Uterus (tissue), 2 donors: ENCODE measurements at regions not wholly inside any gene's neighbourhood (a gene's known extent, or its start where the extent isn't known, plus 50 kb on each side); places are given as distances from the start of the nearest gene placed in this dataset.

Experiments
- POLR2A ChIP-seq, 2 donors: fragments of 450-650 bp; IDR thresholded peaks; one replicate each; pipeline ENCODE4 v1.6.1; 2016; ENCODE audit warnings: antibody characterized with exemption in 2 of 2, mild to moderate bottlenecking in 1 of 2, moderate library complexity in 1 of 2
- TF ChIP-seq, protein P1 (sequence below), 4 experiments: fragments of 200-600 bp in 2 of 4; fragments of 450-650 bp in 2 of 4; sonication (generic) in 2 of 4; IDR thresholded peaks; one replicate each; pipeline ENCODE4 v1.5.1; 2016 to 2019; ENCODE audit warnings: antibody characterized with exemption in 4 of 4, mild to moderate bottlenecking in 2 of 4, moderate library complexity in 1 of 4

GRCh38 chr1:218224101-218224500 lies 61.0 kb upstream of the RRP15 start:
- no peak for TF ChIP-seq POLR2A (IDR thresholded peaks at IDR 0.05)
- TF ChIP-seq, protein P1, sequence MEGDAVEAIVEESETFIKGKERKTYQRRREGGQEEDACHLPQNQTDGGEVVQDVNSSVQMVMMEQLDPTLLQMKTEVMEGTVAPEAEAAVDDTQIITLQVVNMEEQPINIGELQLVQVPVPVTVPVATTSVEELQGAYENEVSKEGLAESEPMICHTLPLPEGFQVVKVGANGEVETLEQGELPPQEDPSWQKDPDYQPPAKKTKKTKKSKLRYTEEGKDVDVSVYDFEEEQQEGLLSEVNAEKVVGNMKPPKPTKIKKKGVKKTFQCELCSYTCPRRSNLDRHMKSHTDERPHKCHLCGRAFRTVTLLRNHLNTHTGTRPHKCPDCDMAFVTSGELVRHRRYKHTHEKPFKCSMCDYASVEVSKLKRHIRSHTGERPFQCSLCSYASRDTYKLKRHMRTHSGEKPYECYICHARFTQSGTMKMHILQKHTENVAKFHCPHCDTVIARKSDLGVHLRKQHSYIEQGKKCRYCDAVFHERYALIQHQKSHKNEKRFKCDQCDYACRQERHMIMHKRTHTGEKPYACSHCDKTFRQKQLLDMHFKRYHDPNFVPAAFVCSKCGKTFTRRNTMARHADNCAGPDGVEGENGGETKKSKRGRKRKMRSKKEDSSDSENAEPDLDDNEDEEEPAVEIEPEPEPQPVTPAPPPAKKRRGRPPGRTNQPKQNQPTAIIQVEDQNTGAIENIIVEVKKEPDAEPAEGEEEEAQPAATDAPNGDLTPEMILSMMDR (IDR thresholded peaks at IDR 0.05), result no peak
